Thymus (tissue), 11 donors: ENCODE measurements at regions not wholly inside any gene's neighbourhood (a gene's known extent, or its start where the extent isn't known, plus 50 kb on each side); places are given as distances from the start of the nearest gene placed in this dataset.

Source experiments
- DNase-seq, 9 donors: peaks; one replicate each; pipeline ENCODE4 v3.0.0-alpha.2; 2013; ENCODE audit warnings: low spot score in 9 of 9, low read depth in 6 of 9, missing footprints in 1 of 9
- H3K27ac ChIP-seq, 2 donors: one replicate each; pipeline ENCODE4 v1.5.1; 2013; ENCODE audit warnings: control low read depth in 1 of 2, low read depth in 1 of 2, low read length in 1 of 2, mild to moderate bottlenecking in 1 of 2, moderate library complexity in 1 of 2
- H3K27me3 ChIP-seq, 2 donors: one replicate each; pipeline ENCODE4 v1.5.1; 2013; ENCODE audit warnings: low read length in 1 of 2; ENCODE audit not compliant: control insufficient read depth in 2 of 2, insufficient read depth in 1 of 2
- H3K36me3 ChIP-seq, 2 donors: one replicate each; pipeline ENCODE4 v1.5.1; 2013; ENCODE audit warnings: low read length in 1 of 2, mild to moderate bottlenecking in 1 of 2, moderate library complexity in 1 of 2; ENCODE audit not compliant: control insufficient read depth in 2 of 2, insufficient read depth in 2 of 2
- H3K4me1 ChIP-seq, 2 donors: one replicate each; pipeline ENCODE4 v1.5.1; 2013; ENCODE audit warnings: low read length in 2 of 2; ENCODE audit not compliant: control insufficient read depth in 2 of 2, insufficient read depth in 2 of 2
- H3K4me3 ChIP-seq, 2 donors: one replicate each; pipeline ENCODE4 v1.5.1; 2013; ENCODE audit warnings: low read length in 2 of 2, control low read depth in 1 of 2, mild to moderate bottlenecking in 1 of 2
- H3K9me3 ChIP-seq, 2 donors: one replicate each; pipeline ENCODE4 v1.5.1; 2013; ENCODE audit warnings: low read length in 1 of 2, mild to moderate bottlenecking in 1 of 2; ENCODE audit not compliant: control insufficient read depth in 2 of 2, insufficient read depth in 1 of 2
- WGBS: extraction: QIAGEN DNeasy Blood & Tissue Kit; methylation state at CpG from one replicate; pipeline ENCODE4 v1.1.7; 2013; 5-methylcytosine and 5-hydroxymethylcytosine counted together
- donor health status: healthy.

DNA sequence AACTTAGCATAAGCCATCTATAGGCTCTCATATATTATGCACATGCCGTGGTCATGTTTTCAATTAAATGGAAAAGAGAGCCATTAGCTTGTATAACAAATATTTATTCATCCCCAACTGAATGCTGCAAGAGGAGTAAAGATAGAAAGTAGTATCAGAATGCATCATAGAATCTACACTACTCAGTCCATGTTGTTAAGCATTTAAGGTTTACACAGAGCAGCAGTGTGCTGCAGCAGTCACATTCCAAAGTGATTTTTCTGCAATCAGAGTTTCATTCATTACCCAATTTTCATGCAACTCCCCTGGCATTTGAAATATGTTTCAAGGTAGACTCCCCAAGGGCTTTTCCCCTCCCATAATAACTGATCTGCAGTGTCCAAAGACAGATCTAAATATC, 82.2 kb upstream of the LMO3 start:
- Histone ChIP-seq H3K4me1 (no peaks in the 10 kb centered on the region), H3K27ac (no peak overlapping the region), H3K4me3 (no peak overlapping the region), H3K36me3 (no peaks in the 10 kb centered on the region), H3K9me3 (no peaks in the 10 kb centered on the region), H3K27me3 (no peaks in the 10 kb centered on the region)
- DNase-seq: no peak
- WGBS: 89% methylated on average over 1 of the region's 1 CpG

DNA sequence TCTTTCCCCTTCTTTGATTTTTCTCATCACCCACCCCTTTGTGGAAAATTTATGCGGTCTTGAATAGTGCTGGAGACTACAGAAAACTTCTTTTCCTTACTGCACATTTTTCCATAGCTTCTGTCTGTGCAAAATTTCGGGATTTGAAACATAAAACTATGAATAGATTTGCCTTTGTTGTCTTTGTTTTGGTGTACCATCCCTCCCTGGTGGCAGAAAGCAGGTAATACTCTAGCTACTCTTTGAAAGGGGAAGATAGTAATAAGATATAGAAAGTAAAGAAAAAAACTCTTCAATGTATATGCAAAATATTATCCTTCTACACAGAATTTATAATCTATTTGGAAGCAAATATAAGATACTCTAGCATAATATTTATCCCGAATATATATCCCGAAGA, 79.1 kb upstream of the LMO3 start:
- Histone ChIP-seq H3K36me3 (no peaks in the 10 kb centered on the region), H3K27ac (no peak overlapping the region), H3K4me1 (no peaks in the 10 kb centered on the region), H3K4me3 (no peak overlapping the region), H3K9me3 (no peaks in the 10 kb centered on the region), H3K27me3 (no peaks in the 10 kb centered on the region)
- 81% methylated on average over 4 of the region's 4 CpGs for WGBS
- DNase-seq: no peak

DNA sequence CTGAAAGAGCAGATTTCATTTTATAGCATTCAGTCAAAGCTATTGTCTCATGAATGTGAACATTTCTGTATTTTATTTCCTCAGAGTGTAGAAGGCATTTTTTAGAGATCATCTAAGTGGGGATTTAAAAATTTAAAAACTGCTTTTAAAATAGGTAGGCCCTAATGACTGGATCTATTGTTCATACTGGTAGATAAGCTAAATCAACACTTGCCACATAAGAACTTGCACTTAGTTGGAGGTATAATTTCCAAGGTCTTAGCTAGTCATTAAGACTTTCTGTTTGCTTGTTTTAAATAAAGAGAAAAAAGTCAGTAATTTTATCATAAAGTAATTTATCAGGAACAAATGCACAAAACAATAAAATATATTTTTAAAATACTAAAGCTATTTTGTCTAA, 75.2 kb upstream of the LMO3 start:
- H3K9me3 ChIP-seq: no peaks in the 10 kb centered on the region
- H3K4me1 ChIP-seq: no peaks in the 10 kb centered on the region
- no peak overlapping the region for H3K27ac ChIP-seq
- H3K36me3 ChIP-seq: no peaks in the 10 kb centered on the region
- no peaks in the 10 kb centered on the region for H3K27me3 ChIP-seq
- no peak overlapping the region for H3K4me3 ChIP-seq
- no peak for DNase-seq

DNA sequence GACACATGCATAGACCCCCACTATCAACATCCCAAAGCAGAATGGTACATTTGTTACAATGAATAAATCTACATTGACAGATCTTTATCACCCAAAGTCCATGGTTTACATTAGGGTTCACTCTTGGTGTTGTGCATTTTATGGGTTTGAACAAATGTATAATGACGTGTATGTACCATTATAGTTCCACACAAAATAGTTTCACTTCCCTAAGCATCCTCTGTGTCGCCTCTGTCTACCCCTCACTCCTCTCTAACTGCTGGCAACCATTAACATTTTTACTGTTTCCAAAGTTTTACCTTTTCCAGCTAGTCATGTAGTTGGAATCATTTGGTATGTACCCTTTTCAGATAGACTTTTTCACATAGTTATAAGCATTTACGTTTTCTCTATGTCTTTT, 69.5 kb upstream of the LMO3 start:
- no peak for DNase-seq
- 59% methylated on average over 3 of the region's 3 CpGs for WGBS
- H3K27me3 ChIP-seq: no peaks in the 10 kb centered on the region
- H3K36me3 ChIP-seq: no peaks in the 10 kb centered on the region
- no peaks in the 10 kb centered on the region for H3K9me3 ChIP-seq
- H3K4me3 ChIP-seq: no peak overlapping the region
- no peak overlapping the region for H3K27ac ChIP-seq
- H3K4me1 ChIP-seq: no peaks in the 10 kb centered on the region

DNA sequence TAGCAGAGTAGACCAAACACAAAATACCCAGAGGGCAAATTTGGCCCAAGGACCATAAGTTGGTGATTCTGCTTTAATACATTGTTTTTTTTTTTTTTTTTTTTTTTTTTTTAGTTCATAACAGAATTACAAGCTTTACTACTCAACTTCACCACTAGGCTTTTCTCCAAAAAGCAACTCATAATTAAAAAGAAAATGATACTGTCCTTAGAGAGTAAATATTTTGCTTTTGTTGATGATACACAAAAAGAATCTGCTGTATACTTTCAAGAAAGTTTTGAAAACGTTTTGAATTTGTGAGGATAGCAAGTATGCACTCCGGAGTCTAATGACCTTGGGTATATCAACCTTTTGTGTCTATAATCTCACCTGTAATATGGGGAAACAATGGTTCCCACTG, 68.9 kb upstream of the LMO3 start:
- H3K9me3 ChIP-seq: no peaks in the 10 kb centered on the region
- WGBS: 65% methylated on average over 2 of the region's 2 CpGs
- no peak overlapping the region for H3K4me3 ChIP-seq
- H3K27me3 ChIP-seq: no peaks in the 10 kb centered on the region
- DNase-seq: no peak
- H3K4me1 ChIP-seq: no peaks in the 10 kb centered on the region
- no peak overlapping the region for H3K27ac ChIP-seq
- no peaks in the 10 kb centered on the region for H3K36me3 ChIP-seq

DNA sequence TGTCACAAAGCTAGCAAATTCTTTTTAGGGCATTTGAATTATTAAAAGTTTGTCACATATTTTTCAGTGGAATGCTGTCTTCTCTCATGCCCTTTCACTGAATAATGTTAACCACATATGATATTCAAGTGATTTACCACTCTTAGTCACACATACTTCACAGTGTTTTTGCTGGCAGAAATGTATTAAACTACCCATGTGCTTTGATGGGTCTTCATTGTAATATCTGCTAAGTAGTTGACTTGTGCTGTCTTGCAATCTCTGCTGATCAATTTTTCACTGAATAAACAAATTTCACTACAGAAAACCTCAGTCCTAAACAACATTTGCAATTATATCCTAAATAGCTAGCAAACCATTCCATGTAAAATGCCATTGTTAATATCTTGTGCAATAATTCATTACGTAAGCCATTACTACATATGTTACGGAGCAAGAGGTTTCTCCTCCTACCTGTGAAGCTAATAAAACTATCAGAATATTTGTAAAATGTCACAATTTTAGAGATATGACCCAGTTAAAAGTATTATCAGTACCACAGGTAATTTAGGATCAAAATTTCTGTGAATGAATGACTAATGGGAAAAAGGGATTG, 64.6 kb upstream of the LMO3 start:
- no peak for DNase-seq
- no peaks in the 10 kb centered on the region for H3K27me3 ChIP-seq
- no peaks in the 10 kb centered on the region for H3K36me3 ChIP-seq
- H3K27ac ChIP-seq: no peak overlapping the region
- no peaks in the 10 kb centered on the region for H3K9me3 ChIP-seq
- no peak overlapping the region for H3K4me3 ChIP-seq
- no peaks in the 10 kb centered on the region for H3K4me1 ChIP-seq
- WGBS: 97% methylated on average over 2 of the region's 2 CpGs

DNA sequence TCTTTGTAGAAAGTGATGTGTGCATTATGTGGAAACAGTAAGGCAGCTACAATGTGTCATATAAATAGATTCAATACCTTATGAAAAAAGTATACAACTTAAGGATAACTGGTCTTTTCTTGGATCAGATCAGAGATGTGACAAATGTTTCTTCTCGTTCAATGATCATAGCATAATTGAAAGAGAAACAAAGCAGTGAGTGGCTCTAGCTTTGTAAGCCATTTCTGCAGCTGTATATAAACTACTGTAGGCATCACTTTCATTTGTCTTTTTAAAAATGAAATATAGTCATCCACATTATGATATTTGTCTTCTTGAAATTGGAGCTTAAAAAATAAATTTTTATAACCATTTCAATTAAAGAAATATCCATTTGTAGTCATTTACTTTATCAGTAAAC, 63.8 kb upstream of the LMO3 start:
- Histone ChIP-seq H3K9me3 (no peaks in the 10 kb centered on the region), H3K36me3 (no peaks in the 10 kb centered on the region), H3K4me3 (no peak overlapping the region), H3K27me3 (no peaks in the 10 kb centered on the region), H3K27ac (no peak overlapping the region), H3K4me1 (no peaks in the 10 kb centered on the region)
- WGBS: 72% methylated on average over 1 of the region's 1 CpG
- no peak for DNase-seq

DNA sequence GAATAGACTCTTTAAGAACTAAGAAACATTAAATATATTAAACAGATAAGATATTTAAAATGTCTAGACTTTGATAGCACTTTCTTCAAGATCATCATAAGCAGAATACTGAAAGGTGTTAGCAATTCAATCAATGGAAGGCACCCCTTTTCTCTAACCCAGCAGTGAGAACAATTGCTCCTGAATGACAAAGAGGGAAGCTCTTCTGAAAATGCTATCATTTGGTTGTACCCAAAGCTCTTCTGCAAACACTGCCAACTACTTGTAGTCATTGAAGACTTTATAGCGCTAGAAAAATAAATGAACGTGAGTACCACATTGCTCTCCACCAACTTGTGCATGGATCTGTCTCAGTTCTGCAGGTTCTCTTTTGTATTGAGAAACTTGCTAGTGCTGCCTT, 62.2 kb upstream of the LMO3 start:
- no peak for DNase-seq
- no peak overlapping the region for H3K4me3 ChIP-seq
- H3K4me1 ChIP-seq: no peaks in the 10 kb centered on the region
- H3K27ac ChIP-seq: no peak overlapping the region
- no peaks in the 10 kb centered on the region for H3K27me3 ChIP-seq
- WGBS: 70% methylated on average over 2 of the region's 2 CpGs
- H3K36me3 ChIP-seq: no peaks in the 10 kb centered on the region
- no peaks in the 10 kb centered on the region for H3K9me3 ChIP-seq

DNA sequence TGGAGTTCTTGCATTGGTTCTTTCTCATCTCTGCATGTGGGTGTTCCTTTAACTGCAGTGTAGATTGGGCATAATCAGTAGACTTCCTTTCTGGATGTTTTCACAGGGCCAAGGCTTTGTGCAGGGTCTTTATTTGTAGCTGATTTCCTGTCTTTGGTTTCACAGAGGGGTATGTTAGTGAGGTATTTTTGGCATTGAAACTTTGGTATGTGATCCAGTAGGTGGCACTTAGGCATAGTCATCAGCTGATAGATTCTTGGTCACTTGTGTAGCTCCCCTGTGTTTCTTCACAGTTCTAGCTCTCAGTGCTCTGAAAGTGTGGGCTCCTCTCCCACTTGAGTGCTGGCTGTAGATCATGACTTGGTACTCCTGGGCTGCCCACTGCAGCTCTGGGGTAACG, 52.7 kb upstream of the LMO3 start:
- Histone ChIP-seq H3K4me1 (no peaks in the 10 kb centered on the region), H3K36me3 (no peaks in the 10 kb centered on the region), H3K27me3 (no peaks in the 10 kb centered on the region), H3K4me3 (no peak overlapping the region), H3K9me3 (peaks cover 0 to 8% of the 10 kb centered on the region in 2 donors), H3K27ac (no peak overlapping the region)
- DNase-seq: no peak
- WGBS: 85% methylated on average over 1 of the region's 1 CpG
